Glomerular endothelial cell (primary cell): ENCODE measurements at regions not wholly inside any gene's neighbourhood (a gene's known extent, or its start where the extent isn't known, plus 50 kb on each side); places are given as distances from the start of the nearest gene placed in this dataset.
"Not testable (repeated sequence)": the region's sequence is repeated elsewhere in the genome, so short reads cannot be mapped to it uniquely, and the experiment has no call there.

Experiments
- DNase-seq: peaks from one replicate; pipeline ENCODE4 v3.0.0-alpha.2; 2011; ENCODE audit warnings: low read depth, low spot score; ENCODE audit errors: extremely low read depth

- no peak for DNase-seq
Measured at GRCh38 chr5:2366816-2367215, 384.7 kb downstream of the IRX2 start.

- DNase-seq, result no peak
Measured at GRCh38 chr5:2357309-2357708, 394.2 kb downstream of the IRX2 start.

- no peak for DNase-seq
Measured at GRCh38 chr5:2355859-2356258, 395.6 kb downstream of the IRX2 start.

- DNase-seq, result no peak
Measured at GRCh38 chr5:2353871-2354440, 397.5 kb downstream of the IRX2 start.

- DNase-seq, result no peak
Measured at GRCh38 chr5:2353211-2353610, 398.3 kb downstream of the IRX2 start.

- DNase-seq, result no peak
Measured at GRCh38 chr5:2352101-2352861, 399.2 kb downstream of the IRX2 start.

- DNase-seq, result not testable (repeated sequence)
Measured at GRCh38 chr5:2349768-2350167, 401.7 kb downstream of the IRX2 start.

GRCh38 chr5:2338686-2339085 is 412.8 kb downstream of the IRX2 start:
- no peak for DNase-seq

- DNase-seq, result no peak
Measured at GRCh38 chr5:2335733-2336515, 415.6 kb downstream of the IRX2 start.

- no peak for DNase-seq
Measured at GRCh38 chr5:2335125-2335732, 416.2 kb downstream of the IRX2 start.

- no peak for DNase-seq
Measured at GRCh38 chr5:2334719-2335118, 416.8 kb downstream of the IRX2 start.

GRCh38 chr5:2333291-2333690 is 418.2 kb downstream of the IRX2 start:
- DNase-seq, result no peak

- DNase-seq, result no peak
Measured at GRCh38 chr5:2332521-2332920, 419.0 kb downstream of the IRX2 start.

GRCh38 chr5:2330325-2331130 is 420.9 kb downstream of the IRX2 start:
- DNase-seq, result no peak

GRCh38 chr5:2329741-2330140 is 421.7 kb downstream of the IRX2 start:
- no peak for DNase-seq

GRCh38 chr5:2326601-2327000 is 424.9 kb downstream of the IRX2 start:
- DNase-seq, result no peak

GRCh38 chr5:2324788-2325187 is 426.7 kb downstream of the IRX2 start:
- no peak for DNase-seq

GRCh38 chr5:2320611-2321010 is 430.9 kb downstream of the IRX2 start:
- DNase-seq, result no peak

- DNase-seq, result no peak
Measured at GRCh38 chr5:2317540-2317939, 433.9 kb downstream of the IRX2 start.

GRCh38 chr5:2311851-2312250 is 429.1 kb upstream of the IRX4 start:
- DNase-seq, result no peak

GRCh38 chr5:2310946-2311345 is 428.2 kb upstream of the IRX4 start:
- no peak for DNase-seq
